Parathyroid adenoma (tissue), 2 donors: ENCODE measurements at regions not wholly inside any gene's neighbourhood (a gene's known extent, or its start where the extent isn't known, plus 50 kb on each side); places are given as distances from the start of the nearest gene placed in this dataset.

ENCODE experiments used
- H2AFZ ChIP-seq: fragments of 300-600 bp; sonication (generic); one replicate; pipeline ENCODE4 v1.7.0; 2017; ENCODE audit warnings: antibody characterized with exemption, mild to moderate bottlenecking
- H3K27ac ChIP-seq: fragments of 300-600 bp; sonication (generic); one replicate; pipeline ENCODE4 v1.7.0; 2017
- H3K27me3 ChIP-seq: fragments of 300-600 bp; sonication (generic); one replicate; pipeline ENCODE4 v1.7.0; 2017; ENCODE audit warnings: low read length; ENCODE audit not compliant: control insufficient read depth, insufficient read depth
- H3K36me3 ChIP-seq: fragments of 300-600 bp; sonication (generic); one replicate; pipeline ENCODE4 v1.7.0; 2017; ENCODE audit warnings: low read length; ENCODE audit not compliant: control insufficient read depth, insufficient read depth
- H3K4me1 ChIP-seq: fragments of 300-600 bp; sonication (generic); one replicate; pipeline ENCODE4 v1.7.0; 2017; ENCODE audit warnings: control low read depth
- H3K4me2 ChIP-seq: fragments of 300-600 bp; sonication (generic); one replicate; pipeline ENCODE4 v1.7.0; 2017; ENCODE audit warnings: low read length
- H3K4me3 ChIP-seq: fragments of 300-600 bp; sonication (generic); one replicate; pipeline ENCODE4 v1.7.0; 2017; ENCODE audit warnings: low read depth, low read length
- H3K79me2 ChIP-seq: fragments of 300-600 bp; sonication (generic); one replicate; pipeline ENCODE4 v1.7.0; 2017; ENCODE audit warnings: control low read depth
- H3K9ac ChIP-seq: fragments of 300-600 bp; sonication (generic); one replicate; pipeline ENCODE4 v1.7.0; 2017; ENCODE audit warnings: mild to moderate bottlenecking
- H3K9me3 ChIP-seq: fragments of 300-600 bp; sonication (generic); one replicate; pipeline ENCODE4 v1.7.0; 2017; ENCODE audit warnings: low read length; ENCODE audit not compliant: control insufficient read depth
- TF ChIP-seq, protein P1 (sequence below): fragments of 300-600 bp; sonication (generic); IDR thresholded peaks from one replicate; pipeline ENCODE4 v1.7.0; 2017; ENCODE audit warnings: antibody characterized with exemption, mild to moderate bottlenecking
- donor health status: primary hyperparathyroidism.

GRCh38 chr20:48425817-48426612 lies 401.8 kb downstream of the PREX1 start:
- no peaks in the 10 kb centered on the region for H3K4me1 ChIP-seq
- no peak overlapping the region for H3K27ac ChIP-seq
- H3K4me2 ChIP-seq: no peak overlapping the region
- H3K4me3 ChIP-seq: no peak overlapping the region
- H3K79me2 ChIP-seq: no peaks in the 10 kb centered on the region
- H3K9ac ChIP-seq: no peak overlapping the region
- H2AFZ ChIP-seq: no peak overlapping the region
- no peaks in the 10 kb centered on the region for H3K36me3 ChIP-seq
- H3K27me3 ChIP-seq: no peaks in the 10 kb centered on the region
- no peaks in the 10 kb centered on the region for H3K9me3 ChIP-seq
- TF ChIP-seq, protein P1, sequence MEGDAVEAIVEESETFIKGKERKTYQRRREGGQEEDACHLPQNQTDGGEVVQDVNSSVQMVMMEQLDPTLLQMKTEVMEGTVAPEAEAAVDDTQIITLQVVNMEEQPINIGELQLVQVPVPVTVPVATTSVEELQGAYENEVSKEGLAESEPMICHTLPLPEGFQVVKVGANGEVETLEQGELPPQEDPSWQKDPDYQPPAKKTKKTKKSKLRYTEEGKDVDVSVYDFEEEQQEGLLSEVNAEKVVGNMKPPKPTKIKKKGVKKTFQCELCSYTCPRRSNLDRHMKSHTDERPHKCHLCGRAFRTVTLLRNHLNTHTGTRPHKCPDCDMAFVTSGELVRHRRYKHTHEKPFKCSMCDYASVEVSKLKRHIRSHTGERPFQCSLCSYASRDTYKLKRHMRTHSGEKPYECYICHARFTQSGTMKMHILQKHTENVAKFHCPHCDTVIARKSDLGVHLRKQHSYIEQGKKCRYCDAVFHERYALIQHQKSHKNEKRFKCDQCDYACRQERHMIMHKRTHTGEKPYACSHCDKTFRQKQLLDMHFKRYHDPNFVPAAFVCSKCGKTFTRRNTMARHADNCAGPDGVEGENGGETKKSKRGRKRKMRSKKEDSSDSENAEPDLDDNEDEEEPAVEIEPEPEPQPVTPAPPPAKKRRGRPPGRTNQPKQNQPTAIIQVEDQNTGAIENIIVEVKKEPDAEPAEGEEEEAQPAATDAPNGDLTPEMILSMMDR: no peak

- Histone ChIP-seq H3K4me2 (no peak overlapping the region), H3K4me3 (no peak overlapping the region), H3K4me1 (no peaks in the 10 kb centered on the region), H3K36me3 (no peaks in the 10 kb centered on the region), H3K9ac (no peak overlapping the region), H2AFZ (no peak overlapping the region), H3K9me3 (no peaks in the 10 kb centered on the region), H3K27me3 (no peaks in the 10 kb centered on the region), H3K79me2 (no peaks in the 10 kb centered on the region), H3K27ac (no peak overlapping the region)
- TF ChIP-seq, protein P1: no peak
These were observed 402.5 kb downstream of the PREX1 start for GRCh38 chr20:48425321-48425720.

GRCh38 chr20:48422242-48422960 lies 405.4 kb downstream of the PREX1 start:
- Histone ChIP-seq H3K27me3 (no peaks in the 10 kb centered on the region), H2AFZ (no peak overlapping the region), H3K4me1 (no peaks in the 10 kb centered on the region), H3K27ac (no peak overlapping the region), H3K4me2 (no peak overlapping the region), H3K9ac (no peak overlapping the region), H3K36me3 (no peaks in the 10 kb centered on the region), H3K4me3 (no peak overlapping the region), H3K9me3 (no peaks in the 10 kb centered on the region), H3K79me2 (no peaks in the 10 kb centered on the region)
- TF ChIP-seq, protein P1: no peak

- Histone ChIP-seq H2AFZ (no peak overlapping the region), H3K27me3 (no peaks in the 10 kb centered on the region), H3K79me2 (no peaks in the 10 kb centered on the region), H3K4me1 (no peaks in the 10 kb centered on the region), H3K27ac (no peak overlapping the region), H3K4me2 (no peak overlapping the region), H3K4me3 (no peak overlapping the region), H3K9ac (no peak overlapping the region), H3K9me3 (no peaks in the 10 kb centered on the region), H3K36me3 (no peaks in the 10 kb centered on the region)
- TF ChIP-seq, protein P1: peak; percentile 50
These were observed 406.3 kb downstream of the PREX1 start for GRCh38 chr20:48421547-48421946.
